K562 (cell line): ENCODE measurements at regions not wholly inside any gene's neighbourhood (a gene's known extent, or its start where the extent isn't known, plus 50 kb on each side); places are given as distances from the start of the nearest gene placed in this dataset.

ENCODE experiments used
- ATAC-seq: fragments of 200-7000 bp; cut with Tn5 transposase; 3 replicates; pipeline ENCODE4 v1.9.1; 2020; ENCODE audit warnings: moderate library complexity
- BruUV-seq: library from RNA; stranded (reverse); fragments of 400-500 nt; replicated peaks from 2 replicates; lab custom pipeline; 2021; lab: Mats Ljungman, UMichigan
- CTCF ChIA-PET: fragments of 300-600 bp; formaldehyde crosslinking; extraction: SDS; loops from one replicate; lab custom pipeline; 2021; ENCODE audit warnings: low intra/inter-chr PET ratio; lab: Yijun Ruan, JAX
- POLR2A ChIA-PET: fragments of 300-600, 350-650 bp; sonication (Branson Sonifier 250); formaldehyde crosslinking; extraction: SDS; loops from one replicate; lab custom pipeline; 2021; ENCODE audit warnings: antibody characterized with exemption, inconsistent platforms; lab: Yijun Ruan, JAX
- DNase-seq, 4 experiments: peaks; one replicate each; pipeline versions ENCODE4 v3.0.0 to v3.0.0-alpha.2; 2011 to 2018; ENCODE audit warnings: low spot score in 3 of 4, mixed read lengths in 3 of 4; ENCODE audit errors: extremely low read depth in 1 of 4
- FAIRE-seq: peaks from 2 replicates; lab custom pipeline; 2011; peaks lifted over from hg19 to GRCh38; lab: Jason Lieb, UNC
- H2AFZ ChIP-seq: 2 replicates; pipeline ENCODE4 v1.6.0; 2011; ENCODE audit warnings: low read depth, low read length, control low read depth, inconsistent platforms
- H3K27ac ChIP-seq: fragments of 200-600 bp; 3 replicates; pipeline ENCODE4 v1.8.0; 2011; ENCODE audit warnings: low read depth, mild to moderate bottlenecking, control low read depth, inconsistent platforms, low read length, moderate library complexity, mixed read lengths; ENCODE audit errors: extremely low read depth
- H3K27me3 ChIP-seq, 2 experiments: fragments of 300-600 bp in 1 of 2; 2 replicates in 1 of 2; 3 replicates in 1 of 2; pipeline versions ENCODE4 v1.6.0 to v1.8.0; 2011; ENCODE audit warnings: inconsistent platforms in 2 of 2, low read length in 2 of 2, mild to moderate bottlenecking in 1 of 2, mixed read lengths in 1 of 2, moderate library complexity in 1 of 2; ENCODE audit not compliant: control insufficient read depth in 2 of 2, insufficient read depth in 2 of 2
- H3K36me3 ChIP-seq: fragments of 300-600 bp; 3 replicates; pipeline ENCODE4 v1.8.0; 2011; ENCODE audit warnings: mild to moderate bottlenecking, low read length, inconsistent platforms; ENCODE audit not compliant: control insufficient read depth, insufficient read depth
- H3K4me1 ChIP-seq, 2 experiments: fragments of 200-600 bp in 1 of 2; replicated peaks in 1 of 2; 2 replicates in 1 of 2; 3 replicates in 1 of 2; pipeline versions ENCODE4 v1.5.1 to v1.8.0; 2011; ENCODE audit warnings: inconsistent platforms in 2 of 2, low read length in 2 of 2, mild to moderate bottlenecking in 1 of 2, mixed read lengths in 1 of 2, moderate library complexity in 1 of 2; ENCODE audit not compliant: control insufficient read depth in 2 of 2, insufficient read depth in 2 of 2
- H3K4me2 ChIP-seq: 2 replicates; pipeline ENCODE4 v1.6.1; 2011; ENCODE audit warnings: low read length, control low read depth, inconsistent platforms, mixed read lengths; ENCODE audit not compliant: insufficient read depth
- H3K4me3 ChIP-seq: fragments of 200-600 bp; sonication (generic), shearing (Covaris generic); 2 replicates; pipeline ENCODE4 v1.5.1; 2016; ENCODE audit warnings: control low read depth, inconsistent platforms
- H3K79me2 ChIP-seq: fragments of 200-600 bp; 3 replicates; pipeline ENCODE4 v1.8.0; 2011; ENCODE audit warnings: low read length, inconsistent platforms; ENCODE audit not compliant: control insufficient read depth, insufficient read depth
- H3K9ac ChIP-seq, 2 experiments: 2 replicates each; pipeline versions ENCODE4 v1.6.0 to v1.6.1; 2011; ENCODE audit warnings: low read depth in 2 of 2, low read length in 2 of 2, control low read depth in 1 of 2, inconsistent platforms in 1 of 2, mild to moderate bottlenecking in 1 of 2, mixed read lengths in 1 of 2; ENCODE audit not compliant: insufficient read depth in 1 of 2
- H3K9me1 ChIP-seq: one replicate; pipeline ENCODE4 v1.6.0; 2011; ENCODE audit warnings: inconsistent platforms, mild to moderate bottlenecking, low read length, moderate library complexity; ENCODE audit not compliant: control insufficient read depth, insufficient read depth
- H3K9me3 ChIP-seq: replicated peaks from 2 replicates; pipeline ENCODE4 v1.5.1; 2011; ENCODE audit warnings: low read depth, low read length, inconsistent platforms; ENCODE audit not compliant: control insufficient read depth, insufficient read depth
- H4K20me1 ChIP-seq: replicated peaks from 2 replicates; pipeline ENCODE4 v1.6.1; 2011; ENCODE audit warnings: low read length, inconsistent platforms, mixed read lengths; ENCODE audit not compliant: control insufficient read depth, insufficient read depth
- E4F1 ChIP-seq: fragments of 250-450 bp; sonication (Bioruptor Pico); IDR thresholded peaks from 2 replicates; pipeline ENCODE4 v1.5.0; 2021; ENCODE audit warnings: mild to moderate bottlenecking, borderline replicate concordance
- HLTF ChIP-seq: fragments of 450-650 bp; IDR thresholded peaks from 2 replicates; pipeline ENCODE4 v1.6.1; 2016
- KHSRP ChIP-seq: fragments of 450-650 bp; IDR thresholded peaks from 2 replicates; pipeline ENCODE4 v1.6.1; 2017
- MLX ChIP-seq, 2 experiments: fragments of 450-650 bp in 1 of 2; sonication (generic) in 1 of 2; formaldehyde crosslinking; conservative IDR thresholded peaks; 2 replicates each; pipeline versions ENCODE4 v1.4.0 to v1.8.1; 2020 to 2022; ENCODE audit warnings: mild to moderate bottlenecking in 1 of 2, missing genetic modification reagents in 1 of 2
- TAL1 ChIP-seq: fragments of 450-650 bp; IDR thresholded peaks from 2 replicates; pipeline ENCODE4 v1.6.1; 2016; ENCODE audit warnings: mild to moderate bottlenecking
- in situ Hi-C: fragments of 300-500 bp; cut with MboI; formaldehyde crosslinking; loops from 4 replicates; pipeline ENCODE4 v1.15.0; 2018; ENCODE audit warnings: inconsistent platforms, mixed read lengths
- intact Hi-C: fragments of 100-400 bp; cut with micrococcal nuclease; formaldehyde crosslinking; loops from 2 replicates; pipeline ENCODE4 v1.14.2; 2022

DNA sequence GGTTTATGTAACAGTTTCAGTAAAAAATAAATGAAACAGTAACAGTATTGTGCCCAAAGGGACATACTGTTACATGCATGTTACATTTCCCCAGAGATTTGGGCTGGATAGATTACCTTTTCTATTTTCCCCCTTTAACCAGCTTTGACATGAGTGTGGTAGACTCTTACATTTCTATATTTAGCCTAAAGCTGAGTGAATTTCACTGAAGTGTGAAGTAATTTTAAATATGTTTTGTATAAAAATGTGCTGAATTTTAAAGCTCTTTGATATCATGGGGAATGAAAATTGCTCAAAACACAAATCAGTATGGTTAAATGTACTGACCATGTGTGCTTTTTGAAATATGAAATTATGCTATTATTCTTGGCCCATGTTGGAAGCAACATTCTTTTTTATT lies 122.3 kb upstream of the CDH10 start:
- Histone ChIP-seq H3K9me1 (no peaks in the 10 kb centered on the region), H4K20me1 (no peaks in the 10 kb centered on the region), H3K4me3 (no peak overlapping the region), H3K4me1 (no peaks in the 10 kb centered on the region), H3K9me3 (no peaks in the 10 kb centered on the region), H3K9ac (no peak overlapping the region), H3K27ac (no peak overlapping the region), H3K79me2 (no peaks in the 10 kb centered on the region), H3K27me3 (no peaks in the 10 kb centered on the region), H2AFZ (no peak overlapping the region), H3K36me3 (no peaks in the 10 kb centered on the region), H3K4me2 (no peak overlapping the region)
- TF ChIP-seq HLTF (no peak), MLX (CRISPR knock-in tag; conservative IDR thresholded peaks at IDR 0.05) (no peak), TAL1 (no peak), E4F1 (CRISPR knock-in tag) (no peak), KHSRP (no peak)
- in situ Hi-C loops: no loop called here
- DNase-seq (no peak), FAIRE-seq (no peak), ATAC-seq (no peak)
- POLR2A ChIA-PET: no interaction called here
- intact Hi-C loops: no loop called here
- CTCF ChIA-PET: no interaction called here
- BruUV-seq: no TSS peak
